HCT116 (cell line): ENCODE measurements at regions not wholly inside any gene's neighbourhood (a gene's known extent, or its start where the extent isn't known, plus 50 kb on each side); places are given as distances from the start of the nearest gene placed in this dataset.

Experiments used
- ATF3 ChIP-seq: IDR thresholded peaks from 2 replicates; pipeline ENCODE4 v1.6.1; 2012
- CTCF ChIP-seq, 3 experiments: fragments of 200-600 bp in 1 of 3; sonication (generic) in 1 of 3; IDR thresholded peaks in 2 of 3; conservative IDR thresholded peaks in 1 of 3; 2 replicates each; pipeline ENCODE4 v1.5.1; 2012 to 2017; ENCODE audit warnings: low read depth in 2 of 3, low read length in 2 of 3, antibody characterized with exemption in 1 of 3, borderline replicate concordance in 1 of 3, control low read depth in 1 of 3, mild to moderate bottlenecking in 1 of 3, mixed read lengths in 1 of 3, mixed run types in 1 of 3, moderate library complexity in 1 of 3; ENCODE audit not compliant: insufficient read depth in 1 of 3
- EGR1 ChIP-seq: IDR thresholded peaks from 2 replicates; pipeline ENCODE4 v1.6.1; 2012; ENCODE audit warnings: low read depth
- EZH2 ChIP-seq: fragments of 200-600 bp; sonication (generic); IDR thresholded peaks from 2 replicates; pipeline ENCODE4 v1.6.1; 2017; ENCODE audit warnings: antibody characterized with exemption, mixed run types
- EZH2phosphoT487 ChIP-seq: fragments of 200-600 bp; IDR thresholded peaks from 2 replicates; pipeline ENCODE4 v1.6.1; 2018; ENCODE audit warnings: antibody characterized with exemption, borderline replicate concordance
- POLR2A ChIP-seq: IDR thresholded peaks from 2 replicates; pipeline ENCODE4 v1.7.0; 2011; ENCODE audit warnings: borderline replicate concordance; ENCODE audit not compliant: insufficient read depth, insufficient read length; ENCODE audit errors: extremely low read depth
- POLR2AphosphoS5 ChIP-seq: IDR thresholded peaks from 2 replicates; pipeline ENCODE4 v1.6.1; 2011; ENCODE audit warnings: mild to moderate bottlenecking, low read depth, low read length, moderate library complexity
- SP1 ChIP-seq: IDR thresholded peaks from 2 replicates; pipeline ENCODE4 v1.6.1; 2012; ENCODE audit warnings: low read depth
- ZNF274 ChIP-seq: fragments of 200-500 bp; sonication (Bioruptor generic); IDR thresholded peaks from 2 replicates; pipeline ENCODE4 v1.6.1; 2014; ENCODE audit warnings: mild to moderate bottlenecking, low read depth, low read length, inconsistent platforms

GRCh38 chr17:13363771-13364170 is 238.0 kb downstream of the HS3ST3A1 start:
- TF ChIP-seq CTCF (IDR thresholded peaks at IDR 0.05 in 2 of 3, conservative IDR thresholded peaks at IDR 0.05 in 1 of 3; ENCODE audit: borderline replicate concordance in 1 of 3, insufficient read depth in 1 of 3, low read depth in 2 of 3, low read length in 2 of 3) (no peak), POLR2A (no peak), POLR2AphosphoS5 (no peak), ATF3 (no peak), ZNF274 (no peak), SP1 (no peak), EZH2phosphoT487 (no peak), EZH2 (no peak), EGR1 (no peak)
